K562 (cell line): ENCODE measurements at regions not wholly inside any gene's neighbourhood (a gene's known extent, or its start where the extent isn't known, plus 50 kb on each side); places are given as distances from the start of the nearest gene placed in this dataset.
"Not testable (repeated sequence)": the region's sequence is repeated elsewhere in the genome, so short reads cannot be mapped to it uniquely, and the experiment has no call there.

Experiments
- ATAC-seq: fragments of 200-7000 bp; cut with Tn5 transposase; 3 replicates; pipeline ENCODE4 v1.9.1; 2020; ENCODE audit warnings: moderate library complexity
- BruUV-seq: library from RNA; stranded (reverse); fragments of 400-500 nt; replicated peaks from 2 replicates; lab custom pipeline; 2021; lab: Mats Ljungman, UMichigan
- CTCF ChIA-PET: fragments of 300-600 bp; formaldehyde crosslinking; extraction: SDS; loops from one replicate; lab custom pipeline; 2021; ENCODE audit warnings: low intra/inter-chr PET ratio; lab: Yijun Ruan, JAX
- POLR2A ChIA-PET: fragments of 300-600, 350-650 bp; sonication (Branson Sonifier 250); formaldehyde crosslinking; extraction: SDS; loops from one replicate; lab custom pipeline; 2021; ENCODE audit warnings: antibody characterized with exemption, inconsistent platforms; lab: Yijun Ruan, JAX
- DNase-seq, 4 experiments: peaks; one replicate each; pipeline versions ENCODE4 v3.0.0 to v3.0.0-alpha.2; 2011 to 2018; ENCODE audit warnings: low spot score in 3 of 4, mixed read lengths in 3 of 4; ENCODE audit errors: extremely low read depth in 1 of 4
- FAIRE-seq: peaks from 2 replicates; lab custom pipeline; 2011; peaks lifted over from hg19 to GRCh38; lab: Jason Lieb, UNC
- H2AFZ ChIP-seq: 2 replicates; pipeline ENCODE4 v1.6.0; 2011; ENCODE audit warnings: low read depth, low read length, control low read depth, inconsistent platforms
- H3K27ac ChIP-seq: fragments of 200-600 bp; 3 replicates; pipeline ENCODE4 v1.8.0; 2011; ENCODE audit warnings: low read depth, mild to moderate bottlenecking, control low read depth, inconsistent platforms, low read length, moderate library complexity, mixed read lengths; ENCODE audit errors: extremely low read depth
- H3K27me3 ChIP-seq, 2 experiments: fragments of 300-600 bp in 1 of 2; 2 replicates in 1 of 2; 3 replicates in 1 of 2; pipeline versions ENCODE4 v1.6.0 to v1.8.0; 2011; ENCODE audit warnings: inconsistent platforms in 2 of 2, low read length in 2 of 2, mild to moderate bottlenecking in 1 of 2, mixed read lengths in 1 of 2, moderate library complexity in 1 of 2; ENCODE audit not compliant: control insufficient read depth in 2 of 2, insufficient read depth in 2 of 2
- H3K36me3 ChIP-seq: fragments of 300-600 bp; 3 replicates; pipeline ENCODE4 v1.8.0; 2011; ENCODE audit warnings: mild to moderate bottlenecking, low read length, inconsistent platforms; ENCODE audit not compliant: control insufficient read depth, insufficient read depth
- H3K4me1 ChIP-seq, 2 experiments: fragments of 200-600 bp in 1 of 2; replicated peaks in 1 of 2; 2 replicates in 1 of 2; 3 replicates in 1 of 2; pipeline versions ENCODE4 v1.5.1 to v1.8.0; 2011; ENCODE audit warnings: inconsistent platforms in 2 of 2, low read length in 2 of 2, mild to moderate bottlenecking in 1 of 2, mixed read lengths in 1 of 2, moderate library complexity in 1 of 2; ENCODE audit not compliant: control insufficient read depth in 2 of 2, insufficient read depth in 2 of 2
- H3K4me2 ChIP-seq: 2 replicates; pipeline ENCODE4 v1.6.1; 2011; ENCODE audit warnings: low read length, control low read depth, inconsistent platforms, mixed read lengths; ENCODE audit not compliant: insufficient read depth
- H3K4me3 ChIP-seq: fragments of 200-600 bp; sonication (generic), shearing (Covaris generic); 2 replicates; pipeline ENCODE4 v1.5.1; 2016; ENCODE audit warnings: control low read depth, inconsistent platforms
- H3K79me2 ChIP-seq: fragments of 200-600 bp; 3 replicates; pipeline ENCODE4 v1.8.0; 2011; ENCODE audit warnings: low read length, inconsistent platforms; ENCODE audit not compliant: control insufficient read depth, insufficient read depth
- H3K9ac ChIP-seq, 2 experiments: 2 replicates each; pipeline versions ENCODE4 v1.6.0 to v1.6.1; 2011; ENCODE audit warnings: low read depth in 2 of 2, low read length in 2 of 2, control low read depth in 1 of 2, inconsistent platforms in 1 of 2, mild to moderate bottlenecking in 1 of 2, mixed read lengths in 1 of 2; ENCODE audit not compliant: insufficient read depth in 1 of 2
- H3K9me1 ChIP-seq: one replicate; pipeline ENCODE4 v1.6.0; 2011; ENCODE audit warnings: inconsistent platforms, mild to moderate bottlenecking, low read length, moderate library complexity; ENCODE audit not compliant: control insufficient read depth, insufficient read depth
- H3K9me3 ChIP-seq: replicated peaks from 2 replicates; pipeline ENCODE4 v1.5.1; 2011; ENCODE audit warnings: low read depth, low read length, inconsistent platforms; ENCODE audit not compliant: control insufficient read depth, insufficient read depth
- H4K20me1 ChIP-seq: replicated peaks from 2 replicates; pipeline ENCODE4 v1.6.1; 2011; ENCODE audit warnings: low read length, inconsistent platforms, mixed read lengths; ENCODE audit not compliant: control insufficient read depth, insufficient read depth
- ETV6 ChIP-seq, 3 experiments: fragments of 150-350 bp in 1 of 3; sonication (generic) in 1 of 3; formaldehyde crosslinking in 1 of 3; IDR thresholded peaks; 2 replicates each; pipeline versions ENCODE4 v1.6.1 to v1.8.0; 2014 to 2022; ENCODE audit warnings: borderline replicate concordance in 2 of 3, low read depth in 2 of 3, antibody characterized with exemption in 1 of 3, low read length in 1 of 3, mild to moderate bottlenecking in 1 of 3, missing genetic modification reagents in 1 of 3
- SAFB ChIP-seq: fragments of 200-400 bp; formaldehyde crosslinking; IDR thresholded peaks from 2 replicates; pipeline ENCODE4 v1.6.1; 2017; ENCODE audit warnings: low read depth, low read length, borderline replicate concordance
- THRAP3 ChIP-seq: fragments of 450-650 bp; IDR thresholded peaks from 2 replicates; pipeline ENCODE4 v1.6.1; 2016; ENCODE audit warnings: mild to moderate bottlenecking, inconsistent platforms, borderline replicate concordance
- in situ Hi-C: fragments of 300-500 bp; cut with MboI; formaldehyde crosslinking; loops from 4 replicates; pipeline ENCODE4 v1.15.0; 2018; ENCODE audit warnings: inconsistent platforms, mixed read lengths
- intact Hi-C: fragments of 100-400 bp; cut with micrococcal nuclease; formaldehyde crosslinking; loops from 2 replicates; pipeline ENCODE4 v1.14.2; 2022
- TF ChIP-seq, protein P1 (sequence below): fragments of 200-800 bp; sonication (Bioruptor generic); IDR thresholded peaks from 2 replicates; pipeline ENCODE4 v1.6.1; 2016; ENCODE audit warnings: missing genetic modification characterization, missing compliant biosample characterization
- TF ChIP-seq, protein P2 (sequence below): fragments of 450-650 bp; conservative IDR thresholded peaks from 2 replicates; pipeline ENCODE4 v1.6.1; 2016; ENCODE audit warnings: missing genetic modification characterization, low read depth, mild to moderate bottlenecking, control low read depth, missing compliant biosample characterization

DNA sequence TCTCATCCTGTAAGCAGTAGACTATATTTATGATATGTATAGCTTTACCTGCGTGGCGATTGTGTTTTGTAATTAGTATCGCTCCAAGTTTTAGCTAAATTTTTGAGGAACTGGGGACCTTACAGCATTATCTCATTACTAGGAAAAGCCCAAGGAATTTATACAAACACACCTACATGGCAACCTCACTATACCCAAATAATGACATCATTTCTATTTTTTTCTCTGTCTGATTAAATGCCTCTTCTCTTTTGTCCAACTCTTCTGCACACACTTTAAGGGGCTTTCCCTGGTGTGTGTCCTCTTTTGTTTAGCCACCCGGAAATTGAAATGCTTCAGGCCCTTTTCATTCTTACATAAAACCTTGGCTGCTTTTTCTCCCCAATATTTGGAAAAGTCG lies 82.9 kb upstream of the EXOC2 start (continued):
- TF ChIP-seq SAFB, result no peak
- TF ChIP-seq, protein P1, sequence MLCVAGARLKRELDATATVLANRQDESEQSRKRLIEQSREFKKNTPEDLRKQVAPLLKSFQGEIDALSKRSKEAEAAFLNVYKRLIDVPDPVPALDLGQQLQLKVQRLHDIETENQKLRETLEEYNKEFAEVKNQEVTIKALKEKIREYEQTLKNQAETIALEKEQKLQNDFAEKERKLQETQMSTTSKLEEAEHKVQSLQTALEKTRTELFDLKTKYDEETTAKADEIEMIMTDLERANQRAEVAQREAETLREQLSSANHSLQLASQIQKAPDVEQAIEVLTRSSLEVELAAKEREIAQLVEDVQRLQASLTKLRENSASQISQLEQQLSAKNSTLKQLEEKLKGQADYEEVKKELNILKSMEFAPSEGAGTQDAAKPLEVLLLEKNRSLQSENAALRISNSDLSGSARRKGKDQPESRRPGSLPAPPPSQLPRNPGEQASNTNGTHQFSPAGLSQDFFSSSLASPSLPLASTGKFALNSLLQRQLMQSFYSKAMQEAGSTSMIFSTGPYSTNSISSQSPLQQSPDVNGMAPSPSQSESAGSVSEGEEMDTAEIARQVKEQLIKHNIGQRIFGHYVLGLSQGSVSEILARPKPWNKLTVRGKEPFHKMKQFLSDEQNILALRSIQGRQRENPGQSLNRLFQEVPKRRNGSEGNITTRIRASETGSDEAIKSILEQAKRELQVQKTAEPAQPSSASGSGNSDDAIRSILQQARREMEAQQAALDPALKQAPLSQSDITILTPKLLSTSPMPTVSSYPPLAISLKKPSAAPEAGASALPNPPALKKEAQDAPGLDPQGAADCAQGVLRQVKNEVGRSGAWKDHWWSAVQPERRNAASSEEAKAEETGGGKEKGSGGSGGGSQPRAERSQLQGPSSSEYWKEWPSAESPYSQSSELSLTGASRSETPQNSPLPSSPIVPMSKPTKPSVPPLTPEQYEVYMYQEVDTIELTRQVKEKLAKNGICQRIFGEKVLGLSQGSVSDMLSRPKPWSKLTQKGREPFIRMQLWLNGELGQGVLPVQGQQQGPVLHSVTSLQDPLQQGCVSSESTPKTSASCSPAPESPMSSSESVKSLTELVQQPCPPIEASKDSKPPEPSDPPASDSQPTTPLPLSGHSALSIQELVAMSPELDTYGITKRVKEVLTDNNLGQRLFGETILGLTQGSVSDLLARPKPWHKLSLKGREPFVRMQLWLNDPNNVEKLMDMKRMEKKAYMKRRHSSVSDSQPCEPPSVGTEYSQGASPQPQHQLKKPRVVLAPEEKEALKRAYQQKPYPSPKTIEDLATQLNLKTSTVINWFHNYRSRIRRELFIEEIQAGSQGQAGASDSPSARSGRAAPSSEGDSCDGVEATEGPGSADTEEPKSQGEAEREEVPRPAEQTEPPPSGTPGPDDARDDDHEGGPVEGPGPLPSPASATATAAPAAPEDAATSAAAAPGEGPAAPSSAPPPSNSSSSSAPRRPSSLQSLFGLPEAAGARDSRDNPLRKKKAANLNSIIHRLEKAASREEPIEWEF (CRISPR knock-in tag), result no peak
- no peak for TF ChIP-seq THRAP3
- TF ChIP-seq, protein P2, sequence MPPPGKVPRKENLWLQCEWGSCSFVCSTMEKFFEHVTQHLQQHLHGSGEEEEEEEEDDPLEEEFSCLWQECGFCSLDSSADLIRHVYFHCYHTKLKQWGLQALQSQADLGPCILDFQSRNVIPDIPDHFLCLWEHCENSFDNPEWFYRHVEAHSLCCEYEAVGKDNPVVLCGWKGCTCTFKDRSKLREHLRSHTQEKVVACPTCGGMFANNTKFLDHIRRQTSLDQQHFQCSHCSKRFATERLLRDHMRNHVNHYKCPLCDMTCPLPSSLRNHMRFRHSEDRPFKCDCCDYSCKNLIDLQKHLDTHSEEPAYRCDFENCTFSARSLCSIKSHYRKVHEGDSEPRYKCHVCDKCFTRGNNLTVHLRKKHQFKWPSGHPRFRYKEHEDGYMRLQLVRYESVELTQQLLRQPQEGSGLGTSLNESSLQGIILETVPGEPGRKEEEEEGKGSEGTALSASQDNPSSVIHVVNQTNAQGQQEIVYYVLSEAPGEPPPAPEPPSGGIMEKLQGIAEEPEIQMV (tag), result no peak
- no peak for TF ChIP-seq ETV6 (IDR thresholded peaks at IDR 0.05; ENCODE audit: borderline replicate concordance in 1 of 2, low read depth in 2 of 2, low read length in 1 of 2)
- TF ChIP-seq ETV6 (CRISPR knock-in tag; IDR thresholded peaks at IDR 0.05; ENCODE audit: borderline replicate concordance), result no peak
- TF ChIP-seq, all 486 proteins: peak for 0

DNA sequence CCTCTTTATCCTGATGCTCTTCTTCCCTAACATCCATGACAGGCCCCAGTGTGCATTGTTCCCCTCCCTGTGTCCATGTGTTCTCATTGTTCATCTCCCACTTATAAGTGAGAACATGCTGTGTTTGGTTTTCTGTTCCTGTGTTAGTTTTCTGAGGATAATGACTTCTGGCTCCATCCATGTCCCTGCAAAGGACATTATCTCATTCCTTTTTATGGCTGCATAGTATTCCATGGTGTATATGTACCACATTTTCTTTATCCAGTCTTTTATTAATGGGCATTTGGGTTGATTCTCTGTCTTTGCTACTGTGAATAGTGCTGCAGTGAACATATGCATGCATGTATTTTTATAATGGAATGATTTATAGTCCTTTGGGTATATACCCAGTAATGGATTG lies 78.7 kb upstream of the EXOC2 start:
- H3K4me1 ChIP-seq, H4K20me1 ChIP-seq, H3K79me2 ChIP-seq, BruUV-seq, H3K9ac ChIP-seq, H3K9me3 ChIP-seq, in situ Hi-C loops, FAIRE-seq, POLR2A ChIA-PET, H3K9me1 ChIP-seq, H3K4me2 ChIP-seq, H3K4me3 ChIP-seq, H3K27ac ChIP-seq, H3K36me3 ChIP-seq, DNase-seq, ATAC-seq, H2AFZ ChIP-seq, CTCF ChIA-PET: not testable (repeated sequence)
- peaks cover 15 to 22% of the 10 kb centered on the region in 2 experiments; a peak in 4 of 5 replicates for H3K27me3 ChIP-seq
- intact Hi-C loops, result loop anchor here (10.0 kb wide), 1 partner anchor 903 kb away; no protein-coding TSS in a partner anchor
